ENCODE measurements at regions not wholly inside any gene's neighbourhood (a gene's known extent, or its start where the extent isn't known, plus 50 kb on each side); places are given as distances from the start of the nearest gene placed in this dataset.

- TF ChIP-seq ZC3H10 (CRISPR knock-in tag; IDR thresholded peaks at IDR 0.05) (no peak), TOX (CRISPR knock-in tag; IDR thresholded peaks at IDR 0.05; ENCODE audit: borderline replicate concordance) (no peak), ZNF565 (CRISPR knock-in tag; conservative IDR thresholded peaks at IDR 0.05; ENCODE audit: low read depth) (no peak)
- TF ChIP-seq, protein P1, sequence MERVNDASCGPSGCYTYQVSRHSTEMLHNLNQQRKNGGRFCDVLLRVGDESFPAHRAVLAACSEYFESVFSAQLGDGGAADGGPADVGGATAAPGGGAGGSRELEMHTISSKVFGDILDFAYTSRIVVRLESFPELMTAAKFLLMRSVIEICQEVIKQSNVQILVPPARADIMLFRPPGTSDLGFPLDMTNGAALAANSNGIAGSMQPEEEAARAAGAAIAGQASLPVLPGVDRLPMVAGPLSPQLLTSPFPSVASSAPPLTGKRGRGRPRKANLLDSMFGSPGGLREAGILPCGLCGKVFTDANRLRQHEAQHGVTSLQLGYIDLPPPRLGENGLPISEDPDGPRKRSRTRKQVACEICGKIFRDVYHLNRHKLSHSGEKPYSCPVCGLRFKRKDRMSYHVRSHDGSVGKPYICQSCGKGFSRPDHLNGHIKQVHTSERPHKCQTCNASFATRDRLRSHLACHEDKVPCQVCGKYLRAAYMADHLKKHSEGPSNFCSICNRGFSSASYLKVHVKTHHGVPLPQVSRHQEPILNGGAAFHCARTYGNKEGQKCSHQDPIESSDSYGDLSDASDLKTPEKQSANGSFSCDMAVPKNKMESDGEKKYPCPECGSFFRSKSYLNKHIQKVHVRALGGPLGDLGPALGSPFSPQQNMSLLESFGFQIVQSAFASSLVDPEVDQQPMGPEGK (CRISPR knock-in tag; IDR thresholded peaks at IDR 0.05; ENCODE audit: borderline replicate concordance), result no peak
- peak; percentile 7 for ATAC-seq
Observed at GRCh38 chr1:172954476-172955150, 96.1 kb downstream of the TNFSF18 start.

DNA sequence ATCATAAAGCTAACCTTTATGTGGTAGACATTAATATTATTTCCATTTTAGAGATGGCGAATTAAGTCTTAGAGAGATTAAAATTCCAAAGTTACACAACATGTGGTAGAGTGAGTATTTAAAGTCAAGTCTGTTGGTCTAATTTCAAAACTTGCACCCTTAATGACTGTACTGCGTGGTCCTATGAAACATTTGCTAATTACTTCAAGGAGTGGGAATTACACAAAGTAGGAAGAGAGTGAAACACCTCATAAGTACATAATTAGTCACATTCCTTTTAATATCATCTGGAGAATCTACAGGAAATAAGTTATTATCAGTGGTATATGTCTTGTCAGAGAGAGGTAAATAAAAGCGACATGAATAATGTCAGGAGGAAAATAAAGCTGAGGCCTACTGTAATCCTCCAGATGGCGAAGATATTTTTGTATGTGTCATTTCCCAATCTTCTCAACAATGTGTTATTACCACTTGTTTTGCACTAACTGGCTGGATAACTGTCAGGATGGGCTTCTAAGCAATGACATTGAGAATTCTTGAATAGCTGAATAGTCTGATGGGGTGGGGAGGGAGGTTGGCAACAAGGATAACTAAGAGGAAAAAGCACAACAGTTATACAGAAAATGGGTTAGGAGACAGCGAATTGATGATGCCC, 95.5 kb downstream of the TNFSF18 start:
- peak; percentile 86 for ATAC-seq
- TF ChIP-seq TOX (CRISPR knock-in tag; IDR thresholded peaks at IDR 0.05; ENCODE audit: borderline replicate concordance) (peak; percentile 95), CSDC2 (CRISPR knock-in tag; IDR thresholded peaks at IDR 0.05) (no peak), ZFP30 (CRISPR knock-in tag; IDR thresholded peaks at IDR 0.05) (no peak), ZC3H10 (CRISPR knock-in tag; IDR thresholded peaks at IDR 0.05) (peak; percentile 77), SNAI2 (CRISPR knock-in tag; IDR thresholded peaks at IDR 0.05) (no peak), RARB (CRISPR knock-in tag; IDR thresholded peaks at IDR 0.05) (0 out of 2 replicates have a peak, but pooled peaks have one; percentile 79), ZNF8 (CRISPR knock-in tag; IDR thresholded peaks at IDR 0.05) (no peak), ZFP3 (CRISPR knock-in tag; IDR thresholded peaks at IDR 0.05) (no peak), ESRRG (CRISPR knock-in tag; IDR thresholded peaks at IDR 0.05) (no peak), ISL1 (CRISPR knock-in tag; IDR thresholded peaks at IDR 0.05) (no peak), POU6F1 (CRISPR knock-in tag; IDR thresholded peaks at IDR 0.05; ENCODE audit: borderline replicate concordance, low read depth) (peak; percentile 97; the same call in 1 of the 2 replicates), GLIS3 (CRISPR knock-in tag; IDR thresholded peaks at IDR 0.05) (no peak), ZNF565 (CRISPR knock-in tag; conservative IDR thresholded peaks at IDR 0.05; ENCODE audit: low read depth) (no peak), TSHZ2 (CRISPR knock-in tag; IDR thresholded peaks at IDR 0.05) (no peak), PPARA (CRISPR knock-in tag; IDR thresholded peaks at IDR 0.05; ENCODE audit: borderline replicate concordance) (no peak), OSR1 (CRISPR knock-in tag; IDR thresholded peaks at IDR 0.05) (peak; percentile 22; the same call in 1 of the 2 replicates), BACH2 (CRISPR knock-in tag; IDR thresholded peaks at IDR 0.05; ENCODE audit: borderline replicate concordance) (no peak), ZNF70 (CRISPR knock-in tag; IDR thresholded peaks at IDR 0.05) (no peak), ARNTL (CRISPR knock-in tag; IDR thresholded peaks at IDR 0.05; ENCODE audit: borderline replicate concordance, low read depth) (no peak)
- TF ChIP-seq, protein P2, sequence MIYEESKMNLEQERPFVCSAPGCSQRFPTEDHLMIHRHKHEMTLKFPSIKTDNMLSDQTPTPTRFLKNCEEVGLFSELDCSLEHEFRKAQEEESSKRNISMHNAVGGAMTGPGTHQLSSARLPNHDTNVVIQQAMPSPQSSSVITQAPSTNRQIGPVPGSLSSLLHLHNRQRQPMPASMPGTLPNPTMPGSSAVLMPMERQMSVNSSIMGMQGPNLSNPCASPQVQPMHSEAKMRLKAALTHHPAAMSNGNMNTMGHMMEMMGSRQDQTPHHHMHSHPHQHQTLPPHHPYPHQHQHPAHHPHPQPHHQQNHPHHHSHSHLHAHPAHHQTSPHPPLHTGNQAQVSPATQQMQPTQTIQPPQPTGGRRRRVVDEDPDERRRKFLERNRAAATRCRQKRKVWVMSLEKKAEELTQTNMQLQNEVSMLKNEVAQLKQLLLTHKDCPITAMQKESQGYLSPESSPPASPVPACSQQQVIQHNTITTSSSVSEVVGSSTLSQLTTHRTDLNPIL (CRISPR knock-in tag; IDR thresholded peaks at IDR 0.05; ENCODE audit: low read depth), result no peak
- TF ChIP-seq, protein P3, sequence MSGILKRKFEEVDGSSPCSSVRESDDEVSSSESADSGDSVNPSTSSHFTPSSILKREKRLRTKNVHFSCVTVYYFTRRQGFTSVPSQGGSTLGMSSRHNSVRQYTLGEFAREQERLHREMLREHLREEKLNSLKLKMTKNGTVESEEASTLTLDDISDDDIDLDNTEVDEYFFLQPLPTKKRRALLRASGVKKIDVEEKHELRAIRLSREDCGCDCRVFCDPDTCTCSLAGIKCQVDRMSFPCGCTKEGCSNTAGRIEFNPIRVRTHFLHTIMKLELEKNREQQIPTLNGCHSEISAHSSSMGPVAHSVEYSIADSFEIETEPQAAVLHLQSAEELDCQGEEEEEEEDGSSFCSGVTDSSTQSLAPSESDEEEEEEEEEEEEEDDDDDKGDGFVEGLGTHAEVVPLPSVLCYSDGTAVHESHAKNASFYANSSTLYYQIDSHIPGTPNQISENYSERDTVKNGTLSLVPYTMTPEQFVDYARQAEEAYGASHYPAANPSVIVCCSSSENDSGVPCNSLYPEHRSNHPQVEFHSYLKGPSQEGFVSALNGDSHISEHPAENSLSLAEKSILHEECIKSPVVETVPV (CRISPR knock-in tag; IDR thresholded peaks at IDR 0.05), result no peak
- TF ChIP-seq, protein P1 (CRISPR knock-in tag; IDR thresholded peaks at IDR 0.05; ENCODE audit: borderline replicate concordance), result no peak
